22Rv1 (cell line): ENCODE measurements at regions not wholly inside any gene's neighbourhood (a gene's known extent, or its start where the extent isn't known, plus 50 kb on each side); places are given as distances from the start of the nearest gene placed in this dataset.

Source experiments
- CTCF ChIP-seq: fragments of 450-650 bp; IDR thresholded peaks from 2 replicates; pipeline ENCODE4 v1.5.1; 2017; ENCODE audit warnings: mild to moderate bottlenecking
- ZFX ChIP-seq: fragments of 450-650 bp; IDR thresholded peaks from 2 replicates; pipeline ENCODE4 v1.6.1; 2017; ENCODE audit warnings: antibody characterized with exemption, borderline replicate concordance

GRCh38 chr18:39969803-39970494 lies 1985.1 kb upstream of the PIK3C3 start:
- TF ChIP-seq CTCF: no peak
- no peak for TF ChIP-seq ZFX
